Right hindlimb (tissue), 1 donor: ENCODE measurements at regions not wholly inside any gene's neighbourhood (a gene's known extent, or its start where the extent isn't known, plus 50 kb on each side); places are given as distances from the start of the nearest gene placed in this dataset.

ENCODE experiments used
- DNase-seq: peaks from one replicate; pipeline ENCODE4 v3.0.0-alpha.2; 2018

DNA sequence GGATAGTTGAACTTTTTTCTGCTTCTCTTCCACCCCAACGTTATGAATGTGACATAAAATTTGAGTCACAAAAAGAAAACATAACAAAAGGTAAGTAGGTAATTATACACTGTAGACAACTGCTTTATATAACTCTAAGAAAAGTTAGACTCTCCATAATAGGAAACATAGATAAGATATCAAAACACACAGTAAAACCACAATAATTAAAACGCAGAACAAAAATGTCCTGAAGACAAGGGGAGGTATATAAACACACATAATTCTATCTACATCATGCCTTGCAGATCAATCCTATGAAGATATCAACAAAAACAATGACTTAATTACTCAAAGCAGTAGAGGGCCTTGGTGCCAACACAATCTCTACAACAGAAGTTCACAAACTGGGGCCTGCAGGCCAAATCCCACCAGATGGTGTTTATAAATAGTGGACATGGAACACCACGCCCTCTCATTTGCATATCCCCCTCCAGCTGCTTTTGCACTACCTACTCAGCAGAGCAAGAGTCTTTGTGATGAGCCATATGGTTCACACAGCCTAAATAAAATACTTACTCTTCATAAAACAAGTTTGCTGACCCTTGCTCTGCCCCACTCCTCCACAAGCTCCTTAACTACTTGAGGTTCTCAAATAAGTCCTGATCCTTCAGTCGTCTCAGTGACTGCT is 254.7 kb downstream of the KLF12 start:
- DNase-seq: no peak

DNA sequence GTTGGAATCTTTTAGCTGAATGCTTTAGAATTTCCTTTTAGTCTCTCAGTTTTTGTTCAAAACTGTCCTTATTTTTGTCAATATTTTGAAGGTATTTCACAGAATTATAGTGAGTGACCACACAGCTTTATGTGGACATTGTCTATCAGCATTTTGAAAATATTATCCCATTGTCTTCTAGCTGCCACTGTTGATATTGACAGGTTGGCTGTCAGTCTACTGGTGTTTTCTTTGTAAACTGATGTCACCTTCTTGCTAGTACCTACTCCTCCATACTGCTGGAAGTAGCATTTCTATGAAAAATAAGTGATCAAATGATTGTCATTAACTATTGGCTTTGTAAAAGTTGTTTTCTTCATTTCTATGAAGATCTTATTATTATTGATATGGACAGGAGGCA is 256.8 kb downstream of the KLF12 start:
- DNase-seq: no peak

DNA sequence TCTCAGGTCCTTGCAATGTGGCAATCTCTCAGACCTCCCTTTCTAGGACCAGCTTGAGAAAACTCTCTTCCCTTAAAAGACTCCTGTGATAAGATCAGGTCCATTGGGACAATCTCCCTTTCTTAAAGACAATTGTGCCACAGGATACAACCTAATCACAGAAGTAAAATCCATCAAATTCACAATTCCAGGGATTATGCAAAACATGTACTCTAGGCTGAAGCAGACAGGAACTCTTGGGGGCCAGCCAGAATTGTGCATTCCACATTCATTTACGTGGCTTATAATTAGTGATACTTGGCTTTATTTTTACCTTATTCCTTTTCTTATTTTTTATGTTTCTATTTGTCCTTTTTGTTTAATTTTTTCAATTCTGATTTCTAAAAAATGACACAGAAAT is 257.9 kb downstream of the KLF12 start:
- DNase-seq: no peak

DNA sequence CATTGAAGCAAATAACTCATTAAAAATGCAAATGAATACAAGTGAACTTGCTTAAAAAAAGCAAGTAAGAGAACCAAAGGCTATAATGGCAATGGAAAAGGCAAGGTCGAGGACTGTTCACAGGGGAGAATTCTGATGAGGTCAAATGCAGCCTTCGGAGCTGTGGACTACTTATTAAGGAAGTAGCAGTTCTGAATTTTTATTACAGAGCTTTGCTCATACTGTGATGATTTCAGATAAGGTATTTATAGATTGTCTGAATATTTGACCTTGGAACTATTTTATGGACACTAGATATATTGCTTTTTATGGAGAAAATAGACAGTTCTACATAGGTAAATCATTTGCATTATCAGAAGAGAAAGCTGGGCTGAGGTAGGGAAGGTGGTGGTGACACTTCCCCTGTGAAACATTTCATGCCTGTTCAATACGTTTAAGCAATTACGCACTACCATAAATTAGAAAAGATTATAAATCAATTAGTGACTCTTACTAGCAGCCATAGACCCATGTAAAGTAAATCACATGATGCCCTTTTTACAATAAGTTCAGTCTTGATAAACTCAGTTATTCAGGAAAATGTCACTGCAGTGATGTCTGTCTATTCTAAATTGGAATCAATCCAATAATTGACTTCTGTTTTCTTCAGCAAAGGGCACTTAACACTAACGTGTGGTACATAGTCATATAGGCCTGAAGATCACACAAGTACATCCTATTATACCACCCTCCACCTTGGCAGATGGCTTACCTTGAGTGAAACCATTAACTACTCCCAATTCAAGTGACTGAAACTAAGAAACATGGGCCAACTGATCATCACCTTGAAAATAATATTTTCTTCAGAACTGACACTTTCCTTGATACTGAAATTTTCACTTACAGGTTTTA is 260.0 kb downstream of the KLF12 start:
- no peak for DNase-seq

DNA sequence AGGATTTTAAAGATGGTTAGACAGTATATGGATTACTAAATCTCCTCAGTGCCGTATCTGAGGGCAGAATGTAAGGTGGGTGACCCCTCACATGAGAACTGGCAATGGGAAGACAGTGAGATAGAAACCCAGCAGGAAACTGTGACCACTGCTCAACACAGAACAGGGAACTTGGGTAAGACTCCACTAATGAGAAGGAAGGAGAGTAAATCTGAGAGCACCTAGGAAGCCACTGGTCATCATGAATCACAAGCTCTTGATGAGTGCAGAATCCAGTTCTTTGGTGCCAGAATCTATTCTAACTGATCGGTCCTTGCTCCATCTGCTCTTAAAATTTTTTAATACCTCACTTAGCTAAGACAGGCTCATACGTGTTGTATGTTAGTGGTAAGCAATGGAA is 261.8 kb downstream of the KLF12 start:
- no peak for DNase-seq

DNA sequence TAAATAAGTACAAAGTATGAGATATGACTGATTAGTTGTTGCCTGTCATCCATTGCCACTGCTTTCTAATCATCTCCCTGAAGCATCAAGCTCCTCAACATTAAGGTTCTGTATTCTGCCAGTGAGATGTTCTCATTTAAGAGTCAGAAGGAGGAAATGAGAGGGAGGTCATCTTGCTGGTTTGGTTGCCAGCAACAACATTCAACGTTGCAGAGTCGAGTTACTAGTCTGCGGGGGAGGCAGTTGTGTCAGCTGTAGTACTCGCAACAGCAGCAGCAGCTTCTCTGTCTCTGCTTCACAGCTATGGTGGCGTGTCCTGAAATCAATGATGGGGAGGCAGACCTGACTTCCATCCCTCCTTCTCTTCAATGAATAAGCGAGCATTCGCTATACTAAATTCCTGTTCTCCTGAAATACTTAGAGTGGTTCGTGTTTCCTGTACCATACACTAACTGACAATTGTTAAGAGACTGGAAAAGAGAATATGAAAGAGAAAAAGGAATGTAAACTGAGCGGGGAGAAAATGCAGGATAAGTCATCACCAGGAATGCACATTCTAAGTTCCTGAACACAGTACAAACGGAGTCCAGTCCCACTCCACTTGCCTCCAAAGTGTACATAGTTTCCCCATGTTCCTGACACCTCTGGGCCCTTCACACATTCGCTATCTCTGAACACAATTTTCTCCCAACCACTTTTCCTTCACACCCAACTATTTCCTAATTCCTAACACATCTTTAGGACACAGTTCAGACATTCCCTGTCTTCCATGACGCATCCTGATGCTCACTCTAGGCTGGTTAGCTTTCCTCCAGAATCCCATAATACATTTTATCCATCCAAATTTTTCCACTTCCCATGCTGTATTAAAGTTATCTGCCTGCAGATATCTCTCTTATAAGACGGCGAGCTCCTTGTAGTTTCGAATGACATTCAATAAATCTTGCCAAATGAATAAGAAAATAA is 263.0 kb downstream of the KLF12 start:
- DNase-seq: peak; percentile 45

DNA sequence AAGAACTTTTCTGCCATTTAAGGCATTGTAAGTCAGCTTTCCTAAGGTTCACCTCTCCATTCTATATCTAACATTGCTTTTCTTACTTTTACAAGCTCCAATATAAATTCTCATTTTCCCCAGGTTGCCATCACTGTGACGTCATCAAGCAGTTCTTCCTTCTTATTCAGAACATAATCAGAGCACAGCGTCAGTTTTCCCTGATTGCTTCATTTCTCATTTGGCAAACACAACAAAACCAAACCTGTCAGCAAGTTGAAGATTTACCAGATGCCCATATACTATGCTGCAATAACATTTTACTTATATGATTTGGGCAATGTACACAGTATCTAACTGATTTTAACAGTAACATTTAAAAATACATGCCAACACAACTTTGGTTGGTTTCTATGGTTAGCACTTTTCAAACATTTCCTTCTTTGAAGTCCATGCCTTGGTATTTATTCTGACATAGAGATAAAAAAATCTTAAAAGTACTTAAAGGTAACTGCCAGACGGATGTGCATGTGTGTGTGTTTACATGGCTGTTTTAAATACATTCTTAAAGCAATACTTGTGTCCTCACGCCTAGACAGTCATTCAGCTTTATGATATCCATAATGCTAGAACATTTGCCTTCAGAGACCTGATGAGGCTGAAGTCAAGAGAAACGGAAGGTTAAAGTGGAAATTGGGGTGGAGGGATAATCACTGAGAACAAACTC is 264.0 kb downstream of the KLF12 start:
- no peak for DNase-seq

DNA sequence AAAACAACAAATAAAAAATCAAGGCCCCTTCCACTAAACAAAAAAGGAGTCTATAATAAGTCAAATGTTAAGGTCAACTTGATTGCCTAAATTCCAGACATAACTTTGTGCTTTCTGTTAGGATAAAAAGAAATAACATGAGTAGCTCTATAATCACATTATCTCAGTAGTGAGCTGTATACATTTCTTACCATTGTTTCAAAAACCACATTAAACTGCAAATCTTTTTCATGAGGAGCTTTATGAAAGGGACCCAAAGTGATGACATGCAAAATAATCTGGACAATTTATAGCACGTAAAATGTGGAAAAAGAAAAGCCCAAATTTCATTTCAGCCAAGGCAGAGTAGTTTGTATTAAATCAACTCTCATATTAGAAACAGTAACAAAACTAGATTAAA is 269.2 kb downstream of the KLF12 start:
- DNase-seq: no peak

DNA sequence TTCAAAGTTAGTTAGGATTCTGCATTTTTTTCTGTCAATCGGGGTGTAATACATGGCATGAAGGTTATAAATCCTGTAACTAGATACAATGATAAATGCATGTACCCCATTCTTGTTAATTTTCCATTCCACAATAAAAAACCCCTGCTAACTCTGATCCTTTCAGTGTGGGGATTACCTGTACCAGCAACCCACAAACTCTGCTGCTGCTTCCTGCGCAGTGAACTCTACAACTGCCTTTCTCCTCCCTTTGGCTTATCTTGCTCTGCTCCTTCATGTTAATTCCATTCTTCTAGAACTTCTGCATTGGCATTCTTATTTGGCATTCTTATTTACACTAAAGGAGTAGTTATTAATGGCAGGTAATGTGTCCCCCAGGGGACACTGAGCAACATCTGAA is 273.1 kb downstream of the KLF12 start:
- DNase-seq: no peak

DNA sequence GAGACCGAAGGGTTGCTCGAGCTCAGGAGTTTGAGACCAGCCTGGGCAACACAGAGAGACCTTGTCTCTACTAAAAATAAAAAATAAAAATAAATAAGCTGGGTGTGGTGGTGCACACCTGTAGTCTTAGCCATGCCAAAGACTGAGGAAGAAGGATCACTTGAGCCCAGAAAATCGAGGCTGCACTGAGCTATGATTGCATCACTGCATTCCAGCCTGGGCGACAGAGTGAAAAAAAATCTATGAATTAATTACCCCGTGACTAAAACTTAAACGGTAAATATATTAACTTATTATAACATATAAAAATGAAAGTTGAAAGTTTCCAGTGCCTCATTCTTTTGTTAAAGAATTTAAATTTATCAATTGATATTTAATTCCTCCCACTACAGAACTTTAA is 273.7 kb downstream of the KLF12 start:
- no peak for DNase-seq

DNA sequence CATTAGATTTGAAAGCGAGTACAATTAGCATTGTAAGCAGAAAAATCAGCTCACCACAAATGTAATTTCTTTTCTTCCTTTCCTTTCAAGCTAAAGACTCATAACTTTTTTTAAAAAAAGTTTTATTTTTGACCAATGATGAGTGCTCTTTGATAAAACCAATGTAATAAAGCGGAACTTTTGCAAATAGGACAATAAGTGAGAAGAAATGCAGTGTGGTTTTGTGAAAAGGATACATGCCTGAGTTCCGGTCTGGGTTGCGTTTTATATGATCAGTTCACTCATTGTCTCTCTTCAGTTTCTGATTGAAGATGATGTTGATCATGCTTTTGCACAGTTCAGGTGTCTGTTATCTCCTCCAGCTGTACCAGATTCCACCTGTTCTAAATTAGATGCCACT is 274.4 kb downstream of the KLF12 start:
- DNase-seq: no peak

DNA sequence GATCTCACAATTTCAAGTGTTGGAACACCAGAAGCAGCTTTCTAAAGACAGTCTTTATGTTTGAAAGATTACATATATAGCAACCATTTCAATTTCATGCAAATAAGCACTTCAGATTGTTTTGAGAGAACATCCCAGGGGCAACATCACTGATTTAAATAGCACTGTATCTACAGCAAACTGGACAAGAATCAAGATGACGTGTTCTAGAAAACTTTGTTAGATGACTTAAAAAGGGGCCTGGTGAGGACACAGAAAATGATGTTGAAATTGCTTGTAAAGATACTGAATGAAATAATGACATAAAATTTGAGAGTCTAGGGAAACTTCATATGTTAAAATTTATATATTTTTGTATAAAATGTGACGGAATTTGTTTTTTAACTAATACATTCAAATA is 277.1 kb downstream of the KLF12 start:
- DNase-seq: no peak

DNA sequence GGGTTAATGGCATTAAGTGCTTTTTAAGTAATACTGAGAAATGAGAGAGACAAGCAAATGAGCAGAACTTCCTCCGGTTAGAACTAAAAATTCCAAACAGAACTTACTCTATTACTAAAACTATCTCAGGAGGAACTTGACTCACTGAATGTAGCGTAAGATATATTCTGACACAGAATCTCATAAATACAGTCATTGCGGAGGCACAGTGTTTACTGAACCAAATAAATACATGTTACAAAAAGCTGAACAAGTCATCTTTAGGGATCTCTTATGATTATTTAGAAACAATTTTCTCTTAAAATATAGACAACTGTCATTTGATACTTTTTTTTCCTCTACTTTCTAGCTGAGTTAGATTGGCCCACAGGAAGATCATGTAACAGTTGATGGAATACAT is 283.1 kb downstream of the KLF12 start:
- DNase-seq: no peak

DNA sequence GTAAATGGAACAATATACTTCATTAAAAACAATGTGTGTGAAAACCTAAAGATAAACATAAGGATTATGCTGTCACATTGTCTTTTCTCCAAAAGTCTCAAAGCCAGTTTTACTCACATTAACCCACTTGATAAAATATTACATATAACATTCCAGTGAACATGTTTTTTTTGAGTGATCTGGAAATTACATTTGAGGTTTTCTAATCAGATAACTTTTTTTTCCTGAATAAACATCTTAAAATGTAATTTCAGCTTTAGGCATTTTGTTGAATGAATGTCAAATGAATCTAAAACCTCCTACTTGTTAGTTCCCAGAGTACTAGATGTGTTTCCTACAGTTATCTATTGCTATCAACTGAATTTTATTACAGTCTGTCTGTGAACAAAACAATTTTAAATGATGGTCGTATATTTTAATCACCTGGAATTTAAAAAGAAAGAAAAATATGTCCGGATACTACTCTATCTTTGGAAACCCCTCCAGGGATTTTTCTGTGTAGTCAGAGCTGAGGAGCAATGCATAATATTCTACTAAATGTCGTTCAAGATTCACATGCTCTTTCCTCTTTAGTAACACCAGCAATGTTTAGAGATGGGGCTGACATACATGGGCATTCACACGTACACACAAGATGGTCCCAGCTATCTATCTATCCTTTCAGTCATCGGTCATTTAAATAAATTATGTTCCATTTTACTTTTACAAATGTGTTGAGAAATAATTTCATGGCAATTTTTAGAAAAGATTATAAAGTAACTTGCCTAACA is 283.9 kb downstream of the KLF12 start:
- DNase-seq: no peak

DNA sequence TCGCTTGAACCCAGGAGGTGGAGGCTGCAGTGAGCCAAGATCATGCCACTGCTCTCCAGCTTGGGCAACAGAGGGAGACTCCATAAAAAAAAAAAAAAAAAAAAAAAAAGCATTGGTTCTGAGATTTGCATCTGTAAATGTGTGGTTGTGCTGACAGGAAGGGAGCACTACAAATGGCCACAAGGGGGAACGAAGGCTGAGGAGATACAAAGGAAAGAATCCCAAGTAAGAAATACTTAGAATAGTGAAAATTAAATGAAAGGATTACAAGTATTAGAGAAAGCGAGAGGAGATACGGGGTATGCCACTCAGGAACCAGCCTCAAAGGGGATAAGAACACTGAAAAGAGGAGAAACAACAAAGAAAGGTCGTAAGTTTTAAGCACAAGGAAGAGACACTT is 284.9 kb downstream of the KLF12 start:
- no peak for DNase-seq

DNA sequence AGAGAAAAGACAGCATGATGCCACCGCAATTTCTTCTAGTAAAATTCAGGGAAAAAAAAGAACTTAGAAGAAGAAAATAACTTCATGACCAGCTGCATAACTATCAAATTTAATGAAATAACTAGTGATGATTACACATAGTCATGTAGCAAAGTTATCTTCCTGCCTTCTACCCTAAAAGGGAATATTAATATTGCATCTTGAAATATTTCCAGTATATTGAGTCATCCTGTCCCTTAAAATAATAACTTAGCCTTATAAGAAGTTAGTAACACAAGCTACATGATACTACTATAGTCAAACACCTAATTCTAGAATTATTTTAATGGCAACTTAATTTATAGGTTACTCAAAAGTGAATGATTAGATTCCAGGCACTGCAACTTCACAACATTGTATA is 289.2 kb downstream of the KLF12 start:
- no peak for DNase-seq

DNA sequence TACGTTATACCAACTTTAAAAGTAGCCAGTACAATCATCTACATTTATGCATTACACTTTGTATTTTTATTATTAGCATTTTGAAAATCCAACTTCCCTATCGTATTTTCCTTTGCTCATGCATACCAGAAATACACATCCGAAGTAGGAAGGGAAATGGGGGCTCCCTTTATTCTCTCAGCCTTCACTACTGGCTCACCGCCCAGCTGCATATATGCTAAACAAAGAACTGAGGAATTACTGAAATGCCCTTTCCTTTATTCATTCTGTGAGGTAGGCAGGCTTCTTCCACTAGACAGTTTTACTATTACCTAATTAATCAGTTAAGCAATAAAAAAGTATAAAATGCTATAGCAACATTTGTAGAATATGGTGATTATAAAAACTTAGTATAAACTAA is 291.6 kb downstream of the KLF12 start:
- DNase-seq: no peak

DNA sequence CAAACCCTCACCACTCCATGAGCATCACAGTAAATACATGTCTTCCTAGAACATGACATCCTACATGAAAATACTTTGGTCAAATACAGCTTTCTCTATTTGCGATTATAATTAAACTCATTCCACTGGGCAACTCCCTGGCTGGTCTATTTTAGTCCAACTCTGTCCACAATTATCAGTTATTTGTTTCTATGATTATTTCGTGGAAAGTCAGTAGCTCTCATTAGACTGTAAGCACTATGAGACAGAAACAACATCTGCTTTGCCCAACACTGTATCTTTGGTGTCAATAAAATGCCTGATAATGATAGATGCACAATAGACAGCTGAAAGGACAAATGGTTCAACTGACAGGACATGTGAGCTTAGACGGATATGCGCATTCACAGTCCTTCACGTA is 292.0 kb downstream of the KLF12 start:
- no peak for DNase-seq

DNA sequence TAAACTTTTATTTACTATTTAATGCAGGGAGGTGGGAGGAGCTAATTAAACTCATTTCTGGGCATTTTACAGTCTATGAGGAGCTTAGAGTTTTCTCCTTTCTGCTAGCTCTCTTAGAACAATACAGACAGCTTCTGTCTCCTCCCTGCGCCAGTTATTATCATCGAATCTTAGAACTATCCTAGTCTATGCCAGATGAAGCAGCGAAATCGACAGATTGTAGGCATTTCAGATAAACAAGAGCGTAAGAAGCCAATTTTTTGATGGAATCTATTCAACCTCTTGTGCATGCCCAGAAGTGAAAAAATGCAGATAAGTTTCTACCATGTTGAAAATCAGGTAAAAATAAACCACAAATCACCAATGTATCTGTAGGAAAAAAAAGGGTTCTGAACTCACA is 297.1 kb downstream of the KLF12 start:
- DNase-seq: no peak

DNA sequence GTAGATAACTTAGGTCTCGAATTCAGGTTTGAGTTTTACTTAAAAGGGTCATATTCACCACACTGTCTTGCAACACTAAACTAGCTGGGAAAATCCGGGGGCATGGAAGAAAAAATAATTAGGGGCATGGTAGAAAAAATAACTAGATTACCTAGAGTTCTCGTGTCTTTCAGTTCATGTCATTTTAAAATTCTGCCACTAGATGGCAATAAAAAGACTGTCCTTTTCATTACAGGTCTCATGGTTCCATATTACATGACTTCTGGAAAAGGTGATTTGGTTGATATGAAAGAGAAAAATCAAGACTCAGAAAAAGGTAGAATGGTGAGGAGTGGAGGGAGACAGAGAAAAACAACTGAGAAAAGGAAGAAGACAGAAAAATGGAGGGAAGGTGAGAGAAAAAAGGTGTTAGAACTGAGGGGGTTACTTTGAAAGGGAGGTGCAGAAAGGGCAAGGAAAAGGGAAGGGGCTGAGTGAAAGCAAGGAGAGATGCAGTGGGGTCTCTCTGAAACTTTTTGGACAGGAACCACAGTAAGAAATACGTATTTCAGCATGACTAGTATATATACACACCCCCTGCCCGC is 299.0 kb downstream of the KLF12 start:
- no peak for DNase-seq

DNA sequence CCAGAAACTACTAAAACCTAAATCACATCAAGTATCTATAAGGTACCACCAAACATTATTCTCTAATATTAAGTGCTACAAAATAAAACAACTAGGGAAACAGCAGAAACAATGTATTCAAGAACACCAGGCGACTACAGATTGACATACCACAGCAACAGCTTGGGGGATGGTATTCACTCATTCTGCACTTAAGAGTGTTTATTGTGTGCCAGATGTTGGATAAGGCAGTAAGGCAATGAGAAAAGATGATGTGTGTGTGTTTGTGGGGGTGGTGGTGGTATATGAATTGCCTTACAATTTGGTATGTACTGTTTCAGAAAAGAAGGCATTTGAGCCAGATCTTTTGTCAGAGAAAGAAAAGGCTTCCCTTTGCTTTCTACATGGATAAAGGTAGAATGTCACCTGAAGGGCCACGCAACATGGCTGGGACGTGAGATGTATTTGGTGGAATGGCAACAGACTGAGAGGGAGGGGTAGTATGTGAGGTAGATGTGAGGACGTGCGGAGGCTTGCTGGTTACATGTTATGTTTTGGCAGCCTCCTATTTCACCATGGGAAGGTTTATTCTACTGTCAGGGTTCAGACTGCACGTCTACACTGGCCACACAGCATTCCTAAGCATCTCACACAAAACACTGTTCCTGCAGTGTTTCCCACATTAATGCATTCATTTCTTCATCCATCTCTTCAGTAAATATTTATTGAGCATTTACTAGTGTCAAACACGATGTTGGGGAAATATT is 300.7 kb downstream of the KLF12 start:
- DNase-seq: no peak
